H1 (cell line): ENCODE measurements at regions not wholly inside any gene's neighbourhood (a gene's known extent, or its start where the extent isn't known, plus 50 kb on each side); places are given as distances from the start of the nearest gene placed in this dataset.

ENCODE experiments used
- CTCF ChIA-PET: fragments of 300-600 bp; sonication (Branson Sonifier 250); formaldehyde crosslinking; loops from one replicate; lab custom pipeline; 2021; ENCODE audit not compliant: partially characterized antibody; lab: Charles Lee
- POLR2A ChIA-PET: fragments of 300-600 bp; sonication (Branson Sonifier 250); formaldehyde crosslinking; loops from one replicate; lab custom pipeline; 2021; ENCODE audit warnings: inconsistent platforms; ENCODE audit not compliant: partially characterized antibody; lab: Charles Lee
- DNase-seq, 2 experiments: peaks; one replicate each; pipeline versions ENCODE4 v3.0.0 to v3.0.0-alpha.2; 2010 to 2022; ENCODE audit warnings: low spot score in 2 of 2, low read depth in 1 of 2, mixed read lengths in 1 of 2
- FAIRE-seq: peaks from 2 replicates; lab custom pipeline; 2011; peaks lifted over from hg19 to GRCh38; lab: Jason Lieb, UNC
- H2AFZ ChIP-seq: 2 replicates; pipeline ENCODE4 v1.8.1; 2012; ENCODE audit warnings: low read length, inconsistent platforms
- H2AK5ac ChIP-seq: 2 replicates; pipeline ENCODE4 v1.6.1; 2013; ENCODE audit warnings: low read depth, low read length
- H2BK120ac ChIP-seq: replicated peaks from 2 replicates; pipeline ENCODE3; 2013; ENCODE audit warnings: low read depth, low read length, inconsistent platforms
- H2BK12ac ChIP-seq: 2 replicates; pipeline ENCODE4 v1.6.1; 2013; ENCODE audit warnings: low read depth, low read length
- H2BK15ac ChIP-seq: 2 replicates; pipeline ENCODE4 v1.6.1; 2013; ENCODE audit warnings: low read length
- H2BK20ac ChIP-seq: 2 replicates; pipeline ENCODE4 v1.6.1; 2013; ENCODE audit warnings: low read length
- H2BK5ac ChIP-seq: 2 replicates; pipeline ENCODE4 v1.6.1; 2013; ENCODE audit warnings: low read depth, low read length
- H3K14ac ChIP-seq: 2 replicates; pipeline ENCODE4 v1.6.1; 2013; ENCODE audit warnings: inconsistent platforms; ENCODE audit not compliant: insufficient read length
- H3K18ac ChIP-seq: 2 replicates; pipeline ENCODE4 v1.6.1; 2013; ENCODE audit warnings: low read length; ENCODE audit errors: extremely low read depth
- H3K23ac ChIP-seq: 2 replicates; pipeline ENCODE4 v1.6.1; 2013; ENCODE audit warnings: inconsistent platforms; ENCODE audit not compliant: insufficient read length
- H3K23me2 ChIP-seq: 2 replicates; pipeline ENCODE4 v1.6.1; 2013; ENCODE audit warnings: low read depth, low read length
- H3K27ac ChIP-seq: 2 replicates; pipeline ENCODE4 v1.6.1; 2011; ENCODE audit warnings: low read depth, low read length, inconsistent platforms
- H3K27me3 ChIP-seq, 4 experiments: replicated peaks in 1 of 4; 1 replicate in 1 of 4; 2 replicates in 3 of 4; pipeline versions ENCODE4 v1.6.1 to v1.8.1; 2011 to 2013; ENCODE audit warnings: low read length in 3 of 4, mild to moderate bottlenecking in 3 of 4, inconsistent platforms in 2 of 4, mixed read lengths in 2 of 4, moderate library complexity in 1 of 4; ENCODE audit not compliant: control insufficient read depth in 3 of 4, insufficient read depth in 3 of 4; ENCODE audit errors: extremely low read depth in 1 of 4
- H3K36me3 ChIP-seq, 4 experiments: 2 replicates each; pipeline versions ENCODE4 v1.6.1 to v1.8.1; 2011 to 2013; ENCODE audit warnings: mild to moderate bottlenecking in 4 of 4, low read length in 3 of 4, moderate library complexity in 2 of 4, control low read depth in 1 of 4, inconsistent platforms in 1 of 4; ENCODE audit not compliant: insufficient read depth in 4 of 4, control insufficient read depth in 2 of 4
- H3K4ac ChIP-seq: replicated peaks from 2 replicates; pipeline ENCODE3; 2013; ENCODE audit warnings: low read length, low read depth, mixed read lengths, inconsistent platforms; ENCODE audit not compliant: insufficient read length
- H3K4me1 ChIP-seq, 4 experiments: replicated peaks in 1 of 4; 1 replicate in 1 of 4; 2 replicates in 3 of 4; pipeline versions ENCODE4 v1.6.1 to v1.8.1; 2011 to 2013; ENCODE audit warnings: low read length in 3 of 4, inconsistent platforms in 2 of 4, mixed read lengths in 1 of 4; ENCODE audit not compliant: insufficient read depth in 4 of 4, control insufficient read depth in 3 of 4
- H3K4me2 ChIP-seq, 2 experiments: 2 replicates each; pipeline versions ENCODE4 v1.6.1 to v1.8.1; 2011 to 2013; ENCODE audit warnings: low read depth in 2 of 2, low read length in 2 of 2, control low read depth in 1 of 2, inconsistent platforms in 1 of 2, mild to moderate bottlenecking in 1 of 2; ENCODE audit not compliant: insufficient read depth in 1 of 2
- H3K4me3 ChIP-seq, 4 experiments: fragments of 200-600, 300-600 bp in 1 of 4; sonication (generic), shearing (Covaris generic), sonication (Bioruptor Twin) in 1 of 4; 2 replicates each; pipeline versions ENCODE4 v1.5.1 to v1.8.1; 2011 to 2016; ENCODE audit warnings: low read length in 4 of 4, low read depth in 3 of 4, control low read depth in 2 of 4, inconsistent platforms in 2 of 4, mild to moderate bottlenecking in 2 of 4, mixed read lengths in 1 of 4, moderate library complexity in 1 of 4; ENCODE audit not compliant: insufficient read depth in 2 of 4; ENCODE audit errors: extremely low read depth in 1 of 4
- H3K56ac ChIP-seq: replicated peaks from 2 replicates; pipeline ENCODE3; 2013; ENCODE audit warnings: low read depth, mild to moderate bottlenecking, mixed read lengths, low read length, inconsistent platforms; ENCODE audit not compliant: insufficient read length
- H3K79me1 ChIP-seq: 2 replicates; pipeline ENCODE4 v1.6.1; 2013; ENCODE audit warnings: low read depth, low read length, control low read depth
- H3K79me2 ChIP-seq, 2 experiments: 2 replicates each; pipeline versions ENCODE4 v1.6.1 to v1.8.1; 2012 to 2013; ENCODE audit warnings: low read length in 2 of 2, mild to moderate bottlenecking in 2 of 2, inconsistent platforms in 1 of 2; ENCODE audit not compliant: insufficient read depth in 2 of 2, control insufficient read depth in 1 of 2
- H3K9ac ChIP-seq, 4 experiments: replicated peaks in 1 of 4; 1 replicate in 1 of 4; 2 replicates in 3 of 4; pipeline versions ENCODE4 v1.6.1 to v1.8.1; 2011 to 2013; ENCODE audit warnings: low read depth in 3 of 4, low read length in 3 of 4, control low read depth in 2 of 4, mild to moderate bottlenecking in 2 of 4, moderate library complexity in 2 of 4, inconsistent platforms in 1 of 4; ENCODE audit errors: extremely low read depth in 1 of 4
- H3K9me3 ChIP-seq, 2 experiments: 2 replicates each; pipeline versions ENCODE4 v1.6.1 to v1.8.1; 2012 to 2013; ENCODE audit warnings: mild to moderate bottlenecking in 2 of 2, moderate library complexity in 2 of 2, control low read depth in 1 of 2, inconsistent platforms in 1 of 2, low read depth in 1 of 2, low read length in 1 of 2, mixed read lengths in 1 of 2; ENCODE audit not compliant: insufficient read depth in 2 of 2
- H4K20me1 ChIP-seq, 2 experiments: replicated peaks in 1 of 2; 2 replicates each; pipeline versions ENCODE3 to v1.8.1; 2011 to 2013; ENCODE audit warnings: inconsistent platforms in 2 of 2, low read length in 2 of 2, mild to moderate bottlenecking in 1 of 2; ENCODE audit not compliant: insufficient read depth in 2 of 2, control insufficient read depth in 1 of 2
- H4K5ac ChIP-seq: 2 replicates; pipeline ENCODE4 v1.6.1; 2013; ENCODE audit warnings: low read length, low read depth, mixed read lengths, inconsistent platforms; ENCODE audit not compliant: insufficient read length
- H4K8ac ChIP-seq: 2 replicates; pipeline ENCODE4 v1.8.0; 2013; ENCODE audit warnings: mild to moderate bottlenecking, moderate library complexity, low read length, inconsistent platforms; ENCODE audit not compliant: insufficient read depth; ENCODE audit errors: extremely low read depth
- H4K91ac ChIP-seq: replicated peaks from 2 replicates; pipeline ENCODE3; 2013; ENCODE audit warnings: low read length, mixed read lengths, inconsistent platforms; ENCODE audit not compliant: insufficient read length
- ATF2 ChIP-seq: IDR thresholded peaks from 2 replicates; pipeline ENCODE4 v1.6.1; 2012; ENCODE audit warnings: low read length, inconsistent platforms
- CHD2 ChIP-seq: IDR thresholded peaks from 2 replicates; pipeline ENCODE4 v1.6.1; 2012; ENCODE audit warnings: low read length, improper control_type of control experiment
- NRF1 ChIP-seq: IDR thresholded peaks from 2 replicates; pipeline ENCODE4 v1.6.1; 2011; ENCODE audit warnings: mild to moderate bottlenecking, low read depth, low read length, improper control_type of control experiment
- PHF8 ChIP-seq: fragments of 200-600 bp; sonication (generic); conservative IDR thresholded peaks from 2 replicates; pipeline ENCODE4 v1.7.1; 2012; ENCODE audit warnings: low read depth, mild to moderate bottlenecking, inconsistent platforms, low read length, moderate library complexity
- POLR2AphosphoS5 ChIP-seq: IDR thresholded peaks from 2 replicates; pipeline ENCODE4 v1.6.1; 2011; ENCODE audit warnings: low read depth, low read length
- SIN3A ChIP-seq, 2 experiments: IDR thresholded peaks in 1 of 2; conservative IDR thresholded peaks in 1 of 2; 2 replicates each; pipeline ENCODE4 v1.6.1; 2011 to 2012; ENCODE audit warnings: low read length in 2 of 2, improper control_type of control experiment in 1 of 2, low read depth in 1 of 2, mild to moderate bottlenecking in 1 of 2
- WGBS, 2 experiments: shearing (Covaris generic) in 1 of 2; methylation state at CpG; one replicate each; pipeline versions ENCODE4 v1.1.6 to v1.1.7; 2013 to 2015; ENCODE audit warnings: low lambda C conversion rate in 2 of 2, mixed read lengths in 2 of 2, inconsistent platforms in 1 of 2, low coverage in 1 of 2, missing lambda C conversion rate in 1 of 2; ENCODE audit not compliant: insufficient replicate concordance in 2 of 2, insufficient coverage in 1 of 2, insufficient read length in 1 of 2; ENCODE audit errors: extremely low coverage in 1 of 2, missing lambda C conversion rate in 1 of 2; 5-methylcytosine and 5-hydroxymethylcytosine counted together

- Histone ChIP-seq H3K79me1 (no peaks in the 10 kb centered on the region), H2BK120ac (no peak overlapping the region), H4K8ac (no peak overlapping the region), H3K18ac (no peak overlapping the region), H3K4me2 (no peak overlapping the region), H3K4me1 (no peaks in the 10 kb centered on the region), H3K27ac (no peak overlapping the region), H3K79me2 (no peaks in the 10 kb centered on the region), H2AFZ (no peak overlapping the region), H3K23me2 (no peaks in the 10 kb centered on the region), H3K23ac (no peak overlapping the region), H3K56ac (no peak overlapping the region), H3K4me3 (no peak overlapping the region), H4K20me1 (no peaks in the 10 kb centered on the region), H2AK5ac (no peak overlapping the region), H4K5ac (no peak overlapping the region), H2BK12ac (no peak overlapping the region), H3K4ac (no peak overlapping the region), H2BK20ac (no peak overlapping the region)
- 90% methylated on average over 1 of the region's 1 CpG; no CpG with 5 or more reads in 1 of the 2 experiments for WGBS, 2 experiments
- POLR2A ChIA-PET = no interaction called here
- TF ChIP-seq ATF2 (no peak), PHF8 (no peak), POLR2AphosphoS5 (no peak), NRF1 (no peak), SIN3A (conservative IDR thresholded peaks at IDR 0.05 in 1 of 2, IDR thresholded peaks at IDR 0.05 in 1 of 2; ENCODE audit: low read depth in 1 of 2, low read length in 2 of 2) (no peak), CHD2 (no peak)
- TF ChIP-seq, all 59 proteins: peak for 0
- no peak overlapping the region for H4K91ac ChIP-seq
- DNase-seq = no peak
- H3K9ac ChIP-seq = no peak overlapping the region
- H2BK5ac ChIP-seq = no peak overlapping the region
- H3K14ac ChIP-seq = no peak overlapping the region
- CTCF ChIA-PET = interaction anchor here (1.2 to 2.1 kb wide), 4 partner anchors 8 to 210 kb away, joined by 3 to 12 read pairs (median 4); no protein-coding TSS in a partner anchor
- no peak for FAIRE-seq
- no peaks in the 10 kb centered on the region for H3K27me3 ChIP-seq
- no peaks in the 10 kb centered on the region for H3K9me3 ChIP-seq
- no peaks in the 10 kb centered on the region for H3K36me3 ChIP-seq
- H2BK15ac ChIP-seq = no peak overlapping the region
Measured at GRCh38 chr6:142684371-142684770, 260.6 kb downstream of the HIVEP2 start.
